Large intestine (tissue), 3 donors: ENCODE measurements at regions not wholly inside any gene's neighbourhood (a gene's known extent, or its start where the extent isn't known, plus 50 kb on each side); places are given as distances from the start of the nearest gene placed in this dataset.

ENCODE experiments used
- DNase-seq, 2 donors: peaks; one replicate each; pipeline versions ENCODE4 v3.0.0 to v3.0.0-alpha.2; 2013
- H3K27ac ChIP-seq: one replicate; pipeline ENCODE4 v1.5.1; 2013; ENCODE audit warnings: low read length
- H3K27me3 ChIP-seq: 2 replicates; pipeline ENCODE4 v1.6.1; 2013; ENCODE audit warnings: low read length; ENCODE audit not compliant: control insufficient read depth, insufficient read depth
- H3K36me3 ChIP-seq: 2 replicates; pipeline ENCODE4 v1.6.1; 2013; ENCODE audit warnings: low read length; ENCODE audit not compliant: control insufficient read depth, insufficient read depth
- H3K4me1 ChIP-seq: one replicate; pipeline ENCODE4 v1.6.1; 2013; ENCODE audit warnings: low read length; ENCODE audit not compliant: control insufficient read depth, insufficient read depth
- H3K4me3 ChIP-seq: one replicate; pipeline ENCODE4 v1.5.1; 2013; ENCODE audit warnings: low read length
- H3K9me3 ChIP-seq: one replicate; pipeline ENCODE4 v1.6.1; 2013; ENCODE audit warnings: mild to moderate bottlenecking, low read depth, low read length, moderate library complexity; ENCODE audit not compliant: control insufficient read depth
- WGBS: methylation state at CpG from one replicate; pipeline ENCODE4 v1.1.5; 2013; ENCODE audit warnings: low lambda C conversion rate; ENCODE audit not compliant: insufficient coverage; 5-methylcytosine and 5-hydroxymethylcytosine counted together

- DNase-seq = no peak
- Histone ChIP-seq H3K4me1 (no peaks in the 10 kb centered on the region), H3K4me3 (no peak overlapping the region), H3K27ac (no peak overlapping the region), H3K27me3 (no peaks in the 10 kb centered on the region), H3K36me3 (no peaks in the 10 kb centered on the region), H3K9me3 (no peaks in the 10 kb centered on the region)
Measured at GRCh38 chr16:72657791-72658190, 390.1 kb downstream of the ZFHX3 start.

GRCh38 chr16:72657164-72657563 lies 390.8 kb downstream of the ZFHX3 start:
- H3K36me3 ChIP-seq = no peaks in the 10 kb centered on the region
- no peak overlapping the region for H3K4me3 ChIP-seq
- no peaks in the 10 kb centered on the region for H3K4me1 ChIP-seq
- H3K9me3 ChIP-seq = no peaks in the 10 kb centered on the region
- DNase-seq = no peak
- H3K27me3 ChIP-seq = no peaks in the 10 kb centered on the region
- WGBS = 100% methylated on average over 1 of the region's 1 CpG
- no peak overlapping the region for H3K27ac ChIP-seq

GRCh38 chr16:72654535-72654934 lies 393.4 kb downstream of the ZFHX3 start:
- DNase-seq = no peak
- Histone ChIP-seq H3K27me3 (no peaks in the 10 kb centered on the region), H3K27ac (no peak overlapping the region), H3K36me3 (no peaks in the 10 kb centered on the region), H3K9me3 (no peaks in the 10 kb centered on the region), H3K4me3 (no peak overlapping the region), H3K4me1 (no peaks in the 10 kb centered on the region)

GRCh38 chr16:72649254-72649944 lies 398.5 kb downstream of the ZFHX3 start:
- Histone ChIP-seq H3K9me3 (no peaks in the 10 kb centered on the region), H3K4me3 (no peak overlapping the region), H3K4me1 (no peaks in the 10 kb centered on the region), H3K27ac (no peak overlapping the region), H3K27me3 (no peaks in the 10 kb centered on the region), H3K36me3 (no peaks in the 10 kb centered on the region)
- 85% methylated on average over 2 of the region's 3 CpGs for WGBS
- no peak for DNase-seq

- no peak for DNase-seq
- no CpG with 5 or more reads among the region's 3 CpGs for WGBS
- H3K9me3 ChIP-seq = no peaks in the 10 kb centered on the region
- no peaks in the 10 kb centered on the region for H3K36me3 ChIP-seq
- H3K4me1 ChIP-seq = no peaks in the 10 kb centered on the region
- no peak overlapping the region for H3K4me3 ChIP-seq
- H3K27me3 ChIP-seq = no peaks in the 10 kb centered on the region
- no peak overlapping the region for H3K27ac ChIP-seq
Measured at GRCh38 chr16:72646615-72647014, 401.3 kb downstream of the ZFHX3 start.

GRCh38 chr16:72645538-72645937 lies 402.4 kb downstream of the ZFHX3 start:
- Histone ChIP-seq H3K4me3 (no peak overlapping the region), H3K9me3 (no peaks in the 10 kb centered on the region), H3K36me3 (no peaks in the 10 kb centered on the region), H3K27me3 (no peaks in the 10 kb centered on the region), H3K27ac (no peak overlapping the region), H3K4me1 (no peaks in the 10 kb centered on the region)
- DNase-seq = no peak
- WGBS = no CpG with 5 or more reads among the region's 3 CpGs

GRCh38 chr16:72644911-72645310 lies 403.0 kb downstream of the ZFHX3 start:
- H3K9me3 ChIP-seq = peaks cover 4% of the 10 kb centered on the region
- no peaks in the 10 kb centered on the region for H3K27me3 ChIP-seq
- H3K27ac ChIP-seq = no peak overlapping the region
- no peaks in the 10 kb centered on the region for H3K36me3 ChIP-seq
- no peak for DNase-seq
- no peak overlapping the region for H3K4me3 ChIP-seq
- no peaks in the 10 kb centered on the region for H3K4me1 ChIP-seq

GRCh38 chr16:72639494-72639893 lies 408.4 kb downstream of the ZFHX3 start:
- WGBS = 100% methylated on average over 1 of the region's 1 CpG
- no peaks in the 10 kb centered on the region for H3K27me3 ChIP-seq

GRCh38 chr16:72637306-72637705 lies 410.6 kb downstream of the ZFHX3 start:
- Histone ChIP-seq H3K4me3 (no peak overlapping the region), H3K27ac (no peak overlapping the region), H3K27me3 (no peaks in the 10 kb centered on the region), H3K9me3 (peaks cover 13% of the 10 kb centered on the region), H3K4me1 (no peaks in the 10 kb centered on the region), H3K36me3 (no peaks in the 10 kb centered on the region)
- peak in 1 of 2 donors; percentile 24 for DNase-seq
- WGBS = no CpG with 5 or more reads among the region's 1 CpG

More at GRCh38 chr16:72639494-72639893, 408.4 kb downstream of the ZFHX3 start:
- H3K9me3 ChIP-seq = peaks cover 13% of the 10 kb centered on the region
- no peaks in the 10 kb centered on the region for H3K36me3 ChIP-seq
- H3K4me1 ChIP-seq = no peaks in the 10 kb centered on the region
- DNase-seq = no peak
- no peak overlapping the region for H3K27ac ChIP-seq
- H3K4me3 ChIP-seq = no peak overlapping the region

- 92% methylated on average over 2 of the region's 5 CpGs for WGBS
- no peaks in the 10 kb centered on the region for H3K36me3 ChIP-seq
- no peak overlapping the region for H3K4me3 ChIP-seq
- H3K9me3 ChIP-seq = peaks cover 13% of the 10 kb centered on the region
- no peak overlapping the region for H3K27ac ChIP-seq
- H3K4me1 ChIP-seq = no peaks in the 10 kb centered on the region
- no peaks in the 10 kb centered on the region for H3K27me3 ChIP-seq
- no peak for DNase-seq
Measured at GRCh38 chr16:72635694-72636093, 412.2 kb downstream of the ZFHX3 start.

- WGBS = no CpG with 5 or more reads among the region's 4 CpGs
- DNase-seq = no peak
Measured at GRCh38 chr16:72635104-72635503, 412.8 kb downstream of the ZFHX3 start.

More at GRCh38 chr16:72635104-72635503, 412.8 kb downstream of the ZFHX3 start:
- Histone ChIP-seq H3K27me3 (no peaks in the 10 kb centered on the region), H3K36me3 (no peaks in the 10 kb centered on the region), H3K27ac (no peak overlapping the region), H3K4me3 (no peak overlapping the region), H3K4me1 (no peaks in the 10 kb centered on the region), H3K9me3 (peaks cover 11% of the 10 kb centered on the region)
